ENCODE measurements at regions not wholly inside any gene's neighbourhood (a gene's known extent, or its start where the extent isn't known, plus 50 kb on each side); places are given as distances from the start of the nearest gene placed in this dataset.

DNA sequence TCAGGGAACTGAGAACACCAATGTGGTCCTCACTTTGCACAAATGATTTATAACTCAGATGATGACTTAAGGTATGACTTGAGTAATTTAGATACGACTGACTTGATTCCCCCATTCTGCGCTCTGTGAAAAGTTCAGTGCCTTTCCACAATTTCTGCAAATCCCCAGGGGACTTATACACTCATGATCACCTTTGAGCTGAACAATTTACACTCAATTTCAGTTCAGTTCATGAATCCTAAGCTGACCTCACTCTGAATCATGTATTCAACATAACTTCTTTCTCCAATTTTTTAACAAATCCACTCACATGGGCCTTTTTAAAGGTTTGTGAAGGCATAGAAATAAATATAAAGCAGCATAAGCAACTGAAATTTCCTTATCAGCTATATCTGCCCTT is 274.2 kb downstream of the FAM76B start:
- no peak for DNase-seq (ENCODE audit: low read depth in 2 of 2)

DNA sequence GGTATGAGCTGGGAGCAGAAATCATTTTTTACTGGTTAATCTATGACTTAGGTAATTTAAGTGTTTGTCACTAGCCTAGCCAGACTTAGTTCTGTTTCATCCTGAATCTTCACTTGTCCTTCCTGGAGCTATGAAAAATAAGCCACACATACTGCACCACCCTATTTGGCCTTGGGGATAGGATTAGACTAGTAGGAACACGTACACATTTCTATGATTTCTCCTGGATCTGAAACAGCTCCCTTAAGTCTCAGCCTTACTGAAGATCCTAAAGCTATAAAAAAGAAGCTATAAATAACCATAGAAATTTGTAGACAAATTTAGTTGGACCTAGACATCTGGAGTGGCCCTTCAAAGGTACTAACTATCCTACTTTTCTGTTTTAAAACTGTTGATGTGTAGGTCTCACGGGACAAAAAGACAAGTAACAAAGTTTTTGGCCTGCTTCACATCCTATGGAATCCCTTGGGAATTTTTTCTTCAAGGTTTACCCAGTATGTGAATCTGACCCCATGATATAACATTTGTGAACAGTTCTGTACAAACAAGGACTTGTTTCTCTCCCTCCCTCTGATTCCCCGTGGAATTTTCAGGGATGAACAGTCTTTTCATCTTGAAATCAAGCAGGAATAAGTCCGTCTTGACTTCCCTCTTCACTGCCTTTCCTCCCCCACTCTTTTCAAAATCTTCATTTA is 275.0 kb downstream of the FAM76B start:
- DNase-seq (ENCODE audit: low read depth in 2 of 2), result no peak

- peak in 1 of 2 donors; percentile 45 for DNase-seq (ENCODE audit: low read depth in 2 of 2)
These were observed 276.9 kb downstream of the FAM76B start for GRCh38 chr11:95512682-95513081.

DNA sequence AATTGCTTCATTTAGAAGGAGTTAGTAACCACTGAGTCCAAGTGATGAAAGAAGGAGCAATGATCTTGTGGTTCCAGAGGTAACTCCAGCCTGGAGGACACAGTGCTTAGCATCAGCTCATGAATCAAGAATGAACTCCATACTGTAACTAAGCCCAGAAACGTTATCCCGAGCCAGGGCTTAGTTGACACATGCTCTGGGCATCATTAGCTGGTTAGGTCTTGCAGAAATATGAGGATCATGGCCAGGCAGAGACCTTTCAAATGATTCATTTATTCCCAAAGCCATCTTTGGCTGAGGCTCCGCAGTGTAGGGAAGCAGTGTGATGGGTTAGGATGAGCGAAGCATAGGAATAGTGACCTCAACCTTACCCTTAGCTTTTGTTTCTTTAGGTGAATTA is 277.4 kb downstream of the FAM76B start:
- DNase-seq (ENCODE audit: low read depth in 2 of 2), result no peak

DNA sequence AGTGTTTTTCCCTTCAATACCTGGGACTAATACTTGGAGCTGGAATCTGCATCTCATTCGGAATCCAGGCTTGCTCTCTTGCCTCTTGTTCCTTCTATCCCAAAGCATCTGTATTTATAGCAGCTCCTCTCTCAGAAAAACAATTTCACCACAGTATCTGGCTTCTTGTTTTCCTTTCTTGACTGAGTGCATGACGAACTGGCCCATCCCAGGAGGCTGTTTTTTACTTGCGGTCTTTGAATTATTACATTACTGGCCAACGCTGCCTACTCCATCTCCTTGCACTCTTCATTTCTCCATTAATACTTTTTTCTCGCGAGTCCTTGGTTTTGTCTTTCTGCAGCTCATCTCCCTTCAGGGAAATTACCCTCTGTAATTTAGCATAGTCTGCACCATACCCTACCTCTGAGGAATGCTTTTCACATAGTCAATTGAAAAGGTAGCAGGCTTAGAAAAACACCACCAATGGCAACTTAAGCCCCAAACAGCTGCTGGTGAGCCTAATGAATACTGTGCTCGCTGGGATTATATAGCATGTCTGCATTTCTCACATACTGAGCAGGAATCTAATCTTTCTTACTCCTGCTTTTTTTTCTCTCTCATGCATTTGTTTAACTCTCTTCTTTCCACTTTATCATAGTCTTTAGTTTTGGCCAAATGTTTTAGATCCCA is 277.4 kb upstream of the SESN3 start:
- DNase-seq (ENCODE audit: low read depth in 2 of 2), result no peak

DNA sequence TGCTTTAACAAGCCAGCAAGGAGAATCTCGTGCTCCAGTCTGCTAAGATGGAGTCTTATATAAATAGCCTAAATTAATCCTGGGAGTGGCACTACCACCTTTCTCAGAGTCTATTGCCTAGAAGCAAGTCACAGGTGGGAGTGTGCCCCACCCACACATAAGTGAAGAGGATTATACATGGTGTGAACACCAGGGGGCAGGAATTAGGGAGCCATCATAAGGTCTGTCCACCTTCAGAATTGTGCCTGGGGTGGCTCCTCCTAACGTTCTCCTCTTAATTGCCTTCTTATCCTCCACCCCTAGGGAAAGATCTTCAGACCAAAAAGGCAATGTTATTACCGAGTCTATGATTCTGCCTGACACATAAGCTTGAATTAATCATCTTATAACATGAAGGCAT is 276.8 kb upstream of the SESN3 start:
- DNase-seq (ENCODE audit: low read depth in 2 of 2), result no peak

DNA sequence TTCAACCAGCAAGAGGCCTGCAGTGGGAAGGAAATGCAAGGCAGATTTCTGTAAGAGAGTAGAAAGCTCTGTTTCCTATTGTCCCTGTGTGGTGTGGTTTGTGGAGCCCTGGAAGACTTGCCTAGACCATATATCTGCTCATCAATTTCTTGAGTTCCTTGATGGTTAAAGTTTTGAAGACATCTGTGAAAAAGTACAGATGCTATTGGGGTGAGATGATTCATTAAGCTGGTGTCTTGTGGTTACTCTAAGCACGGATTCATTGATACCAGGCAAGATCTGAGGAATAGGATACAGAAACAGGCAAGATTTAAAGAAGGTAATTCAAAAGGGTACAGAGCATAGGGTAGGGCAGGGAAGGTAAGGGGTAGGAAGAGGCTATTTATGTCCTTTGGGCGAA is 275.8 kb upstream of the SESN3 start:
- no peak for DNase-seq (ENCODE audit: low read depth in 2 of 2)

GRCh38 chr11:95505927-95506426 is 275.0 kb upstream of the SESN3 start:
- no peak for DNase-seq (ENCODE audit: low read depth in 2 of 2)

DNA sequence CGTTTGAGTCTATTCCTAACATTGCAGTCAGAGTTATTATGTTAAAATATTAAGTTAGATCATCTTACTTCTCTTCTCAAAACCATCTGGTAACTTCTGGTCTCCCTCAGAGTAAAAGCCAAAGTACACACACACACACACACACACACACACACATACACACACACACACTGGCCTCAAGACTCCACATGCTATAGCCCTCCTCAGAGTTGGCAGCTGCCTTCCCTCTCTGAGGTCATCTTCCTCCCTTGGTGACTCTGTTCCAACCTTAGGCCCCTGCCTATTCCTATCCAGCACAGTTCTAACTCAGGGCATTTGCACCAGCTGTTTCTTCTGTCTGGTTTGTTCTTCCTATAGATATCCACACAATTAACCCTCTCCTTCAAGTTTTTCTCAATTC is 272.0 kb upstream of the SESN3 start:
- no peak for DNase-seq (ENCODE audit: low read depth in 2 of 2)

DNA sequence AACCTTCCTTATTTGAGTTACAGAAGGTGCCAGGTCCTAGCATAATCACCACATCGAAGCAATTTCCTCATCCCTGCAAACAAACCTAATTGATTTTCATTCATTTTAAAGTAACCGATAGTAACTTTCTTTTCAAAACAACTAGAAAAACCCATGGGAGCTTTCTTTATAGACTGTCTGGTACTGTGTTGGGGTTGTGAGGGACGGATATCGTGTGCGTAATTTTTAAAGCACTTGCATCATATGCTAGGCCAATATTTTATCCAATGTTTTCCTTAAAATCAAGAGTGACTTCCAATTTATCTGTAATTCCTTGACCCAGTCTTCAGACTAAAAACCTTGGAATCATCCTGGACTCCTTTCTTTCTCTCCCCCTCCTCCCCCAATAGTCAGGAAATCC is 271.5 kb upstream of the SESN3 start:
- DNase-seq (ENCODE audit: low read depth in 2 of 2), result no peak

DNA sequence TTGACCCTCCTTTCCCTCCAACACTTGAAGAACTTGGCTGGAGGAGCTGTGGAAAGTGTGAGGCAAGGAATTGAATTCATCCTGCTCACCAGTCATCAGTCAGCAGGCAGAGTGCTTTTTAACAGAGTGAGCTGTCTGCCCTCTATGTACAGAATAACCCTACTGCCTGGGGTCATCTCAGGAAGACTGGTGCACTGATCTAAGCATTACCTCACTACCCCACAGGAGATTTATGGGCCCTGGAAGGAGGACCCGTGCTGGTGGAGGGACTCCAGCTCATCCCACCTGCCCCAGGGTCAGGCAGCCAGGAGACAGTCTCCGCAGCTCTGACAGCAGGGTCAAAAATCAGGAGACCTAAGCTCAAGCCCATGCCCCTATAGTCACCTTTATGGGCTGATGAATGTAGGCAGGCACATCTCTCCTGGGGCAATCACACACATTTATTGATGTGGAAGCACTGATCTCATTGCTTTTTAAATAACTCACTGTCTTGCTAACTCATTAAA is 270.8 kb upstream of the SESN3 start:
- no peak for DNase-seq (ENCODE audit: low read depth in 2 of 2)

DNA sequence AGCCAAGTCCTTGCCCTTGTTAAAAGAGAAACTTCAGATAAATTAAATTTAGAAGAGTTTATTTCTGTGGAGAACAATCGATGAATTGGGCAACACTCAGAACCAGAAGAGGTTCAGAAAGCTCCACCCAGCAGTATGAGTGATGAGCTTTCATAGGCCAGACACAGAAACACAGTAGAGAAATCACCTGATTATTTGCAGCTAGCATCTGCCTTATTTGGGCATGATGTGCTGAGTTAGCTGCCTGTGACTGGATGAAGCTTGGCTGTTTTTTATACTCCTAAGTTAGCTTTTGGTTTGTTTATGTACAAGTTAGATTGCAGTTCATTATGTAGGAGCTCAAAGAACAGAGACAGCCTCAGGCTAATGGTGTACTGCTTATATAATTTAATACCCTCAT is 269.5 kb upstream of the SESN3 start:
- DNase-seq (ENCODE audit: low read depth in 2 of 2), result no peak

GRCh38 chr11:95499516-95500135 is 268.6 kb upstream of the SESN3 start:
- DNase-seq (ENCODE audit: low read depth in 2 of 2), result no peak

- no peak for DNase-seq (ENCODE audit: low read depth in 2 of 2)
These were observed 267.9 kb upstream of the SESN3 start for GRCh38 chr11:95498722-95499425.

- DNase-seq (ENCODE audit: low read depth in 2 of 2), result no peak
These were observed 265.9 kb upstream of the SESN3 start for GRCh38 chr11:95496901-95497300.

DNA sequence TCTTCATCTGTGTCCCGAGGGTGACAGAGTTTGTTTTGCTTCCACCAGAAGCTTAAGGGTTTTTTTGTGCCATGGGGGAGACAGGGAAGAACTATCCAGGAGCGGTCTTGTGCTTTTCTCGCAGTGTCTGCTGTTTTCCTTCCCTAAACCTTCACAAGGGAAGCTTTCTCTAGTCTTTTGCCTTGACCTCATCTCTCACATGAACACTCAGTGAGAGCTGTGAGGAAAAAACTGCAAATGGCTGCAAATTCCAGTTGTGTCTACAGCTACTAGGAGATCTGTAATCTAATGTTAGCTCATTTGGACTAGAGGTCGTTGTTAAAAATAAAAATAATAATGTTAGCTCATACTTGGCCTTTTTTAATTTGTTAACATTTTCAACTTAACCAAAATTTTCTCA is 264.7 kb upstream of the SESN3 start:
- DNase-seq (ENCODE audit: low read depth in 2 of 2), result no peak

GRCh38 chr11:95494856-95495255 is 263.9 kb upstream of the SESN3 start:
- DNase-seq (ENCODE audit: low read depth in 2 of 2), result no peak

GRCh38 chr11:95494167-95494566 is 263.2 kb upstream of the SESN3 start:
- DNase-seq (ENCODE audit: low read depth in 2 of 2), result no peak

DNA sequence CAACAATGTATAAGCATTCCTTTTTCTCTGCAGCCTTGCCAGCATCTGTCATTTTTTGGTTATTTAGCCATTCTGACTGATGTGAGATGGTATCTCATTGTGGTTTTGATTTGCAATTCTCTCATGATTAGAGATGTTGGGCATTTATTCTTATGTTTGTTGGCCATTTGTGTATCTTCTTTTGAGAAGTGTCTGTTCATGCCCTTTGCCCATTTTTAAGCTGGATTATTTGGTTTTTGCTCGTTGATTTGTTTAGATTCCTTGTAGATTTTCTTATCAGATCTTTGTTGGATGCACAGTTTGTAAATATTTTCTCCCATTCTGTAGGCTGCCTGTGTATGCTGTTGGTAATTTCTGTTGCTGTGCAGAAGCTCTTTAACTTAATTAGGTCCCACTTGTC is 259.6 kb upstream of the SESN3 start:
- DNase-seq (ENCODE audit: low read depth in 2 of 2), result no peak

- no peak for DNase-seq (ENCODE audit: low read depth in 2 of 2)
These were observed 256.9 kb upstream of the SESN3 start for GRCh38 chr11:95487938-95488337.

DNA sequence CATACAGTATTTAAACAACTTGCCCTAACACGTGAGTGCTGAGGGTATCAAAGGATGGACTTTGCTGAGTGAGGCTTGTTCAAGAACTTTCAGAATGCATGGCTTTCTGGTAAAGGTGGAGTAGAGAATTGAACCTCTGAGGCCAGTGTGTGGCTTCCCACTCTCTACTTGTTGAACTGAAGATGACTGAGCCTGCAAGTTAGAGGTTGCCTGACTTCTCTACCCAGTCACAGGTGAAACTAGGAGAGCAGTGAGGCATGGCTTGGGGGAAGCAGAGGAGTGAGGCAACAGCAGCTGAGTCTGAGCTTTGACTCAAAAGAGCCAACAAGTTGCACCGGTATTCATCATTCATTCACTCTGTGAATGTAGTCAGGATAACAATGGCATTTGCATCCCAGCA is 256.4 kb upstream of the SESN3 start:
- no peak for DNase-seq (ENCODE audit: low read depth in 2 of 2)

DNA sequence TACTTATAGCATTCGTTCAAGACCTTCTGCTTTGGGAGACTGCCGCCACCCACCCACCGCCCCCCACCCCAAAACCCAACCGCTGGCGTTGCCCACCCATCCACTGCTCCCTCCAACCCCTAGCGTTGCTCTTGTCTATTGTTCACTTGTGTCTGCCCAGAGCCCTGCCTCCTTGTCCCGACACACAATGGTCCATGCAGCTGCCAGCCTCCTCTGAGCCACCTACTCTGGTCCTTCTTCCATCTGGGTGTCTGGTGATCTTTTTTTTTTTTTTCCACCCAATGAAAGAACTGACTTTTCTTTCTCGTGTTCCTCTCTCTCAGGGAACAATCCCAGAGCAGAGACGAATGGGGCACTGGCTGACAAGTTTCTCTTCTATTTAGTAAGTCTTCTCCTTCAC is 256.0 kb upstream of the SESN3 start:
- no peak for DNase-seq (ENCODE audit: low read depth in 2 of 2)
